A549 (cell line): ENCODE measurements at regions not wholly inside any gene's neighbourhood (a gene's known extent, or its start where the extent isn't known, plus 50 kb on each side); places are given as distances from the start of the nearest gene placed in this dataset.

Experiments
- ATAC-seq, 2 experiments: fragments of 200-7000 bp in 1 of 2; fragments of >200 bp in 1 of 2; cut with Nextera tagmentation in 1 of 2; cut with Tn5 transposase in 1 of 2; 3 replicates each; pipeline versions ENCODE4 v1.8.0 to v1.9.1; 2018 to 2020; ENCODE audit warnings: mild to moderate bottlenecking in 1 of 2, moderate library complexity in 1 of 2
- CTCF ChIA-PET: fragments of 300-600 bp; sonication (Branson Sonifier 250); formaldehyde crosslinking; extraction: SDS; loops from one replicate; lab custom pipeline; 2021; ENCODE audit warnings: antibody characterized with exemption, inconsistent platforms; lab: Yijun Ruan, JAX
- POLR2A ChIA-PET: fragments of 350-600 bp; formaldehyde crosslinking; extraction: SDS; loops from one replicate; lab custom pipeline; 2021; ENCODE audit warnings: antibody characterized with exemption, inconsistent platforms; lab: Yijun Ruan, JAX
- DNase-seq, 2 experiments: peaks; one replicate each; pipeline versions ENCODE4 v3.0.0 to v3.0.0-alpha.2; 2011 to 2016; ENCODE audit warnings: low read depth in 1 of 2, low spot score in 1 of 2
- FAIRE-seq: peaks from 2 replicates; lab custom pipeline; 2011; peaks lifted over from hg19 to GRCh38; lab: Jason Lieb, UNC
- H3K27ac ChIP-seq, 2 experiments: fragments of >200 bp; sonication (Bioruptor Twin); formaldehyde crosslinking; 3 replicates each; pipeline ENCODE4 v1.5.1; 2016 to 2017
- H3K4me1 ChIP-seq: fragments of >200 bp; sonication (Bioruptor Twin); formaldehyde crosslinking; 3 replicates; pipeline ENCODE4 v1.6.1; 2016
- H3K4me2 ChIP-seq: fragments of >200 bp; sonication (Bioruptor Twin); formaldehyde crosslinking; 3 replicates; pipeline ENCODE4 v1.6.1; 2016
- H3K4me3 ChIP-seq: fragments of >200 bp; sonication (Bioruptor Twin); formaldehyde crosslinking; 3 replicates; pipeline ENCODE4 v1.5.1; 2016
- H3K9me3 ChIP-seq: fragments of >200 bp; sonication (Bioruptor Twin); formaldehyde crosslinking; 3 replicates; pipeline ENCODE4 v1.6.1; 2016
- BCL3 ChIP-seq: fragments of >200 bp; sonication (Bioruptor Twin); formaldehyde crosslinking; IDR thresholded peaks from 3 replicates; pipeline ENCODE4 v1.6.1; 2016
- CBX2 ChIP-seq: fragments of 200-600 bp; sonication (generic); IDR thresholded peaks from 2 replicates; pipeline ENCODE4 v1.6.1; 2016; ENCODE audit warnings: low read depth, mild to moderate bottlenecking, borderline replicate concordance
- CHD4 ChIP-seq: fragments of 200-600 bp; sonication (generic); IDR thresholded peaks from 2 replicates; pipeline ENCODE4 v1.6.1; 2016; ENCODE audit warnings: antibody characterized with exemption, mild to moderate bottlenecking, borderline replicate concordance
- EHMT2 ChIP-seq: fragments of 200-600 bp; sonication (generic); IDR thresholded peaks from 2 replicates; pipeline ENCODE4 v1.6.1; 2016; ENCODE audit warnings: antibody characterized with exemption, low read depth, mild to moderate bottlenecking, moderate library complexity
- ELK1 ChIP-seq: fragments of 150-350 bp; IDR thresholded peaks from 2 replicates; pipeline ENCODE4 v1.6.1; 2014; ENCODE audit warnings: low read depth, mild to moderate bottlenecking, low read length
- ESRRA ChIP-seq: fragments of 150-350 bp; IDR thresholded peaks from 2 replicates; pipeline ENCODE4 v1.6.1; 2014; ENCODE audit warnings: mild to moderate bottlenecking, low read length, borderline replicate concordance
- FOSB ChIP-seq: fragments of 250-450 bp; sonication (Bioruptor Pico); IDR thresholded peaks from 2 replicates; pipeline ENCODE4 v1.5.0; 2020; ENCODE audit warnings: mild to moderate bottlenecking, moderate library complexity
- FOSL2 ChIP-seq, 2 experiments: fragments of 450-650 bp in 1 of 2; fragments of >200 bp in 1 of 2; sonication (Bioruptor Twin) in 1 of 2; formaldehyde crosslinking; IDR thresholded peaks; 2 replicates each; pipeline versions ENCODE4 v1.5.0 to v1.6.1; 2016 to 2020; ENCODE audit warnings: mild to moderate bottlenecking in 1 of 2, moderate library complexity in 1 of 2
- FOXS1 ChIP-seq: fragments of 250-450 bp; sonication (Bioruptor Pico); IDR thresholded peaks from 2 replicates; pipeline ENCODE4 v1.5.0; 2020; ENCODE audit warnings: mild to moderate bottlenecking, moderate library complexity
- HDAC2 ChIP-seq: fragments of 200-600 bp; sonication (generic); IDR thresholded peaks from 2 replicates; pipeline ENCODE4 v1.6.1; 2016
- HES2 ChIP-seq: fragments of >200 bp; sonication (Bioruptor Twin); formaldehyde crosslinking; IDR thresholded peaks from 2 replicates; pipeline ENCODE4 v1.6.1; 2016
- JUNB ChIP-seq: fragments of >200 bp; sonication (Bioruptor Twin); formaldehyde crosslinking; IDR thresholded peaks from 2 replicates; pipeline ENCODE4 v1.6.1; 2016
- KDM5A ChIP-seq: fragments of 200-600 bp; sonication (generic); IDR thresholded peaks from 2 replicates; pipeline ENCODE4 v1.6.1; 2016; ENCODE audit warnings: antibody characterized with exemption, mild to moderate bottlenecking
- MAZ ChIP-seq: fragments of 150-350 bp; IDR thresholded peaks from 2 replicates; pipeline ENCODE4 v1.6.1; 2014; ENCODE audit warnings: antibody characterized with exemption, low read depth, low read length, borderline replicate concordance
- NFE2L2 ChIP-seq: fragments of 150-350 bp; conservative IDR thresholded peaks from 2 replicates; pipeline ENCODE4 v1.6.1; 2014; ENCODE audit warnings: low read length
- NPAS2 ChIP-seq: fragments of 250-450 bp; sonication (Bioruptor Pico); IDR thresholded peaks from 2 replicates; pipeline ENCODE4 v1.8.0; 2022; ENCODE audit warnings: mild to moderate bottlenecking, moderate library complexity, borderline replicate concordance
- PHF8 ChIP-seq: fragments of 200-600 bp; sonication (generic); IDR thresholded peaks from 2 replicates; pipeline ENCODE4 v1.6.1; 2016; ENCODE audit warnings: low read depth, mild to moderate bottlenecking, antibody characterized with exemption, moderate library complexity, borderline replicate concordance
- RCOR1 ChIP-seq: fragments of 150-350 bp; IDR thresholded peaks from 2 replicates; pipeline ENCODE4 v1.6.1; 2014; ENCODE audit warnings: antibody characterized with exemption, low read length, low read depth
- RFX5 ChIP-seq: fragments of 450-650 bp; IDR thresholded peaks from 2 replicates; pipeline ENCODE4 v1.7.1; 2014; ENCODE audit warnings: antibody characterized with exemption, mild to moderate bottlenecking, moderate library complexity
- RNF2 ChIP-seq: fragments of 200-600 bp; sonication (generic); IDR thresholded peaks from 2 replicates; pipeline ENCODE4 v1.6.1; 2016; ENCODE audit warnings: low read depth, mild to moderate bottlenecking, antibody characterized with exemption, moderate library complexity, borderline replicate concordance
- SMC3 ChIP-seq: fragments of >200 bp; sonication (Bioruptor Twin); formaldehyde crosslinking; IDR thresholded peaks from 3 replicates; pipeline ENCODE4 v1.6.1; 2018; ENCODE audit warnings: inconsistent platforms
- TFCP2L1 ChIP-seq: fragments of 250-450 bp; sonication (Bioruptor Pico); IDR thresholded peaks from 2 replicates; pipeline ENCODE4 v1.5.0; 2021; ENCODE audit warnings: mild to moderate bottlenecking
- TP53 ChIP-seq: fragments of 250-450 bp; sonication (Bioruptor Pico); IDR thresholded peaks from 2 replicates; pipeline ENCODE4 v1.5.0; 2021; ENCODE audit warnings: mild to moderate bottlenecking, moderate library complexity
- USF2 ChIP-seq: fragments of 450-650 bp; IDR thresholded peaks from 2 replicates; pipeline ENCODE4 v1.6.1; 2014; ENCODE audit warnings: antibody characterized with exemption
- ZC3H11A ChIP-seq: fragments of 450-650 bp; IDR thresholded peaks from 2 replicates; pipeline ENCODE4 v1.6.1; 2014; ENCODE audit warnings: antibody characterized with exemption, mild to moderate bottlenecking
- WGBS: methylation state at CpG from one replicate; pipeline ENCODE4 v1.1.6; 2017; ENCODE audit errors: missing lambda C conversion rate; 5-methylcytosine and 5-hydroxymethylcytosine counted together
- TF ChIP-seq, protein P1 (sequence below): fragments of >200 bp; sonication (Bioruptor Twin); formaldehyde crosslinking; IDR thresholded peaks from 3 replicates; pipeline ENCODE4 v1.5.1; 2016

GRCh38 chr7:4445777-4446176, 236.3 kb upstream of the FOXK1 start:
- 19% methylated on average over 2 of the region's 2 CpGs for WGBS
- H3K4me3 ChIP-seq = no peak overlapping the region
- H3K9me3 ChIP-seq = no peaks in the 10 kb centered on the region
- CTCF ChIA-PET = interaction anchor here (1.2 kb wide), 1 partner anchor 15 kb away, joined by 3 read pairs; no protein-coding TSS in a partner anchor
- H3K4me2 ChIP-seq = no peak overlapping the region
- ATAC-seq = no peak
- no peak for DNase-seq
- no peak overlapping the region for H3K27ac ChIP-seq
- no peak for FAIRE-seq
- no peaks in the 10 kb centered on the region for H3K4me1 ChIP-seq
- no peak for TF ChIP-seq RNF2
- TF ChIP-seq EHMT2 = no peak
- no peak for TF ChIP-seq MAZ
- no peak for TF ChIP-seq RFX5
- no peak for TF ChIP-seq FOSB
- TF ChIP-seq, protein P1, sequence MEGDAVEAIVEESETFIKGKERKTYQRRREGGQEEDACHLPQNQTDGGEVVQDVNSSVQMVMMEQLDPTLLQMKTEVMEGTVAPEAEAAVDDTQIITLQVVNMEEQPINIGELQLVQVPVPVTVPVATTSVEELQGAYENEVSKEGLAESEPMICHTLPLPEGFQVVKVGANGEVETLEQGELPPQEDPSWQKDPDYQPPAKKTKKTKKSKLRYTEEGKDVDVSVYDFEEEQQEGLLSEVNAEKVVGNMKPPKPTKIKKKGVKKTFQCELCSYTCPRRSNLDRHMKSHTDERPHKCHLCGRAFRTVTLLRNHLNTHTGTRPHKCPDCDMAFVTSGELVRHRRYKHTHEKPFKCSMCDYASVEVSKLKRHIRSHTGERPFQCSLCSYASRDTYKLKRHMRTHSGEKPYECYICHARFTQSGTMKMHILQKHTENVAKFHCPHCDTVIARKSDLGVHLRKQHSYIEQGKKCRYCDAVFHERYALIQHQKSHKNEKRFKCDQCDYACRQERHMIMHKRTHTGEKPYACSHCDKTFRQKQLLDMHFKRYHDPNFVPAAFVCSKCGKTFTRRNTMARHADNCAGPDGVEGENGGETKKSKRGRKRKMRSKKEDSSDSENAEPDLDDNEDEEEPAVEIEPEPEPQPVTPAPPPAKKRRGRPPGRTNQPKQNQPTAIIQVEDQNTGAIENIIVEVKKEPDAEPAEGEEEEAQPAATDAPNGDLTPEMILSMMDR = no peak
- no peak for TF ChIP-seq JUNB
- no peak for TF ChIP-seq BCL3
- no peak for TF ChIP-seq ESRRA
- no peak for TF ChIP-seq SMC3
- no peak for TF ChIP-seq FOSL2 (IDR thresholded peaks at IDR 0.05)
- no peak for TF ChIP-seq FOSL2 (CRISPR knock-in tag; IDR thresholded peaks at IDR 0.05)
- TF ChIP-seq TFCP2L1 (CRISPR knock-in tag) = no peak
- no peak for TF ChIP-seq NPAS2 (CRISPR knock-in tag)
- TF ChIP-seq PHF8 = no peak
- TF ChIP-seq, all 56 proteins: peak for 0
- POLR2A ChIA-PET = no interaction called here

- ATAC-seq (no peak), FAIRE-seq (no peak), DNase-seq (no peak)
- Histone ChIP-seq H3K4me3 (no peak overlapping the region), H3K4me2 (no peak overlapping the region), H3K4me1 (no peaks in the 10 kb centered on the region), H3K9me3 (no peaks in the 10 kb centered on the region), H3K27ac (no peak overlapping the region)
- TF ChIP-seq ZC3H11A = no peak
- TF ChIP-seq ELK1 = no peak
- no peak for TF ChIP-seq NFE2L2
- TF ChIP-seq RCOR1 = no peak
- TF ChIP-seq HES2 = no peak
- no peak for TF ChIP-seq CHD4
- POLR2A ChIA-PET = no interaction called here
- whole genome bisulfite sequencing = 60% methylated on average over 10 of the region's 10 CpGs
- CTCF ChIA-PET = no interaction called here
These were observed 232.8 kb upstream of the FOXK1 start for GRCh38 chr7:4449263-4449662.

DNA sequence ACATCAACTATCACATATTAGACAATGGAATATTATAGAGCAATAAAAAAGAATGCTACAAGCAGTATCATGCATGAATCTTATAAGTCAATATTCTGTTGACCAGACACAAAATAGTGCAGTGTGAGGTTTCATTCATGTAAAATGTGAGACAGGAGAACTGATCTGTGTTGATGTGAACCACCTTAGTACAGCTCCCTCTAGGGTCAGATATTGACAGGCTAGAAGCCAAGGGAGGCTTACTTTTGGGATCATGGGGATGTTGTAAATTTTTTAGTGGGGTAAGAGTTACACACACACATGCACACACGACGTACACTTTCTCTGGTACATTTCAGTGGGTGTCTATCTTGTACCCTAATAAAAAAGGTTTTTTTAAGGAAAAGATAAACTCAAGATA, 231.6 kb upstream of the FOXK1 start:
- DNase-seq (no peak), FAIRE-seq (no peak), ATAC-seq (no peak)
- ChIA-PET CTCF (no interaction called here), POLR2A (no interaction called here)
- H3K4me1 ChIP-seq = no peaks in the 10 kb centered on the region
- H3K4me2 ChIP-seq = no peak overlapping the region
- no peaks in the 10 kb centered on the region for H3K9me3 ChIP-seq
- H3K27ac ChIP-seq = no peak overlapping the region
- WGBS = 39% methylated on average over 2 of the region's 2 CpGs
- no peak overlapping the region for H3K4me3 ChIP-seq
- TF ChIP-seq FOXS1 (CRISPR knock-in tag) (no peak), ZC3H11A (no peak), USF2 (no peak), CBX2 (no peak), HDAC2 (no peak), TP53 (CRISPR knock-in tag) (no peak), ELK1 (no peak), KDM5A (no peak)
